Neural progenitor cell (in vitro differentiated cells): ENCODE measurements at regions not wholly inside any gene's neighbourhood (a gene's known extent, or its start where the extent isn't known, plus 50 kb on each side); places are given as distances from the start of the nearest gene placed in this dataset.

ENCODE experiments used
- DNase-seq: peaks from one replicate; pipeline ENCODE4 v3.0.0-alpha.2; 2016; ENCODE audit warnings: low spot score
- H2AFZ ChIP-seq: fragments of 200-600 bp; sonication (generic); replicated peaks from 2 replicates; pipeline ENCODE4 v1.6.1; 2016; ENCODE audit warnings: antibody characterized with exemption
- H3F3A ChIP-seq: fragments of 200-600 bp; sonication (generic); 2 replicates; pipeline ENCODE4 v1.6.1; 2016; ENCODE audit warnings: antibody characterized with exemption, low read depth
- H3K27ac ChIP-seq: fragments of 200-600 bp; sonication (generic); 2 replicates; pipeline ENCODE4 v1.5.1; 2016; ENCODE audit warnings: mild to moderate bottlenecking
- H3K27me3 ChIP-seq: fragments of 200-600 bp; sonication (generic); 2 replicates; pipeline ENCODE4 v1.6.1; 2016; ENCODE audit warnings: mild to moderate bottlenecking, moderate library complexity
- H3K36me3 ChIP-seq: fragments of 200-600 bp; sonication (generic); 2 replicates; pipeline ENCODE4 v1.5.1; 2016
- H3K4me1 ChIP-seq: fragments of 200-600 bp; sonication (generic); 2 replicates; pipeline ENCODE4 v1.6.1; 2016; ENCODE audit warnings: mixed run types
- H3K4me2 ChIP-seq: fragments of 200-600 bp; sonication (generic); 2 replicates; pipeline ENCODE4 v1.6.1; 2016
- H3K4me3 ChIP-seq: fragments of 200-600 bp; sonication (generic); 2 replicates; pipeline ENCODE4 v1.5.1; 2016
- H3K79me2 ChIP-seq: fragments of 200-600 bp; sonication (generic); 2 replicates; pipeline ENCODE4 v1.6.1; 2016; ENCODE audit warnings: low read depth
- H3K9ac ChIP-seq: fragments of 200-600 bp; sonication (generic); 2 replicates; pipeline ENCODE4 v1.6.1; 2016
- H3K9me3 ChIP-seq: fragments of 200-600 bp; sonication (generic); 2 replicates; pipeline ENCODE4 v1.5.1; 2016; ENCODE audit warnings: low read depth
- H4K20me1 ChIP-seq: fragments of 200-600 bp; sonication (generic); 2 replicates; pipeline ENCODE4 v1.6.1; 2016; ENCODE audit warnings: low read depth
- H3K27ac Mint-ChIP-seq: 3 replicates; pipeline ENCODE4 v1.8.0; 2021; ENCODE audit warnings: mixed read lengths
- H3K27me3 Mint-ChIP-seq: 2 replicates; pipeline ENCODE4 v1.8.0; 2022; ENCODE audit warnings: low read depth, mild to moderate bottlenecking, inconsistent platforms, moderate library complexity, mixed read lengths; ENCODE audit not compliant: insufficient read depth
- H3K36me3 Mint-ChIP-seq: 3 replicates; pipeline ENCODE4 v1.8.0; 2021; ENCODE audit warnings: mixed read lengths
- H3K4me1 Mint-ChIP-seq: 3 replicates; pipeline ENCODE4 v1.8.0; 2021; ENCODE audit warnings: mixed read lengths
- H3K4me3 Mint-ChIP-seq: 3 replicates; pipeline ENCODE4 v1.8.0; 2021; ENCODE audit warnings: mild to moderate bottlenecking, moderate library complexity, mixed read lengths
- H3K9me3 Mint-ChIP-seq: 3 replicates; pipeline ENCODE4 v1.8.0; 2020; ENCODE audit warnings: mixed read lengths
- CTCF ChIP-seq: fragments of 200-600 bp; sonication (generic); IDR thresholded peaks from 2 replicates; pipeline ENCODE4 v1.5.1; 2017; ENCODE audit warnings: antibody characterized with exemption, mild to moderate bottlenecking
- EZH2 ChIP-seq: fragments of 200-600 bp; sonication (generic); IDR thresholded peaks from 2 replicates; pipeline ENCODE4 v1.6.1; 2017; ENCODE audit warnings: antibody characterized with exemption, mild to moderate bottlenecking, moderate library complexity
- EZH2phosphoT487 ChIP-seq: fragments of 200-600 bp; sonication (generic); IDR thresholded peaks from 2 replicates; pipeline ENCODE4 v1.6.1; 2017; ENCODE audit warnings: antibody characterized with exemption

- H3K9me3 ChIP-seq = no peaks in the 10 kb centered on the region
- TF ChIP-seq EZH2 = no peak
- no peak for TF ChIP-seq EZH2phosphoT487
- TF ChIP-seq CTCF = no peak
- H3K9me3 Mint-ChIP-seq = peaks cover 6% of the 10 kb centered on the region
- peaks cover 3% of the 10 kb centered on the region for H3K36me3 Mint-ChIP-seq
- H4K20me1 ChIP-seq = no peaks in the 10 kb centered on the region
- no peak overlapping the region for H3K9ac ChIP-seq
- no peak overlapping the region for H3K27ac ChIP-seq
- H3K4me3 ChIP-seq = no peak overlapping the region
- peaks cover 30% of the 10 kb centered on the region for H3K4me1 ChIP-seq
- H3K27me3 Mint-ChIP-seq = no peaks in the 10 kb centered on the region
- no peaks in the 10 kb centered on the region for H3K27me3 ChIP-seq
- no peak overlapping the region for H2AFZ ChIP-seq
- no peak overlapping the region for H3K27ac Mint-ChIP-seq
- peaks cover 39% of the 10 kb centered on the region for H3K4me1 Mint-ChIP-seq
- no peaks in the 10 kb centered on the region for H3K36me3 ChIP-seq
- no peak overlapping the region for H3K4me2 ChIP-seq
- no peaks in the 10 kb centered on the region for H3F3A ChIP-seq
- no peaks in the 10 kb centered on the region for H3K79me2 ChIP-seq
- no peak for DNase-seq
- no peak overlapping the region for H3K4me3 Mint-ChIP-seq
Observed at GRCh38 chr2:136171223-136171622, 53.3 kb upstream of the CXCR4 start.

GRCh38 chr2:136168720-136169119 lies 50.8 kb upstream of the CXCR4 start:
- H3K4me1 ChIP-seq = peaks cover 27% of the 10 kb centered on the region
- Mint-ChIP-seq H3K4me3 (no peak overlapping the region), H3K9me3 (peaks cover 2% of the 10 kb centered on the region), H3K27me3 (peaks cover 2% of the 10 kb centered on the region), H3K27ac (no peak overlapping the region), H3K36me3 (no peaks in the 10 kb centered on the region), H3K4me1 (peaks cover 42% of the 10 kb centered on the region)
- H2AFZ ChIP-seq = no peak overlapping the region
- peaks cover 7% of the 10 kb centered on the region for H3F3A ChIP-seq
- no peak for TF ChIP-seq EZH2
- no peaks in the 10 kb centered on the region for H3K27me3 ChIP-seq
- H3K36me3 ChIP-seq = no peaks in the 10 kb centered on the region
- no peak overlapping the region for H3K27ac ChIP-seq
- H3K4me3 ChIP-seq = no peak overlapping the region
- peak; percentile 48 for DNase-seq
- H3K4me2 ChIP-seq = peak overlapping the region; percentile 50
- H3K9me3 ChIP-seq = no peaks in the 10 kb centered on the region
- no peaks in the 10 kb centered on the region for H4K20me1 ChIP-seq
- H3K9ac ChIP-seq = no peak overlapping the region
- H3K79me2 ChIP-seq = no peaks in the 10 kb centered on the region

GRCh38 chr2:136167721-136168475 lies 49.9 kb upstream of the CXCR4 start:
- H3K4me2 ChIP-seq = peak overlapping the region; percentile 50
- H3K9me3 Mint-ChIP-seq = peaks cover 5% of the 10 kb centered on the region
- no peak overlapping the region for H3K4me3 ChIP-seq
- DNase-seq = no peak
- no peak overlapping the region for H3K27ac ChIP-seq
- no peak overlapping the region for H3K9ac ChIP-seq
- H3K4me1 ChIP-seq = peaks cover 28% of the 10 kb centered on the region
- no peak overlapping the region for H3K4me3 Mint-ChIP-seq
- peaks cover 7% of the 10 kb centered on the region for H3F3A ChIP-seq
- H2AFZ ChIP-seq = no peak overlapping the region
- no peaks in the 10 kb centered on the region for H3K36me3 Mint-ChIP-seq
- no peaks in the 10 kb centered on the region for H3K9me3 ChIP-seq
- TF ChIP-seq EZH2phosphoT487 (no peak), EZH2 (no peak), CTCF (no peak)
- no peaks in the 10 kb centered on the region for H4K20me1 ChIP-seq
- peaks cover 36% of the 10 kb centered on the region for H3K4me1 Mint-ChIP-seq
- no peaks in the 10 kb centered on the region for H3K36me3 ChIP-seq
- peak overlapping the region; percentile 14 for H3K27ac Mint-ChIP-seq
- H3K27me3 Mint-ChIP-seq = peaks cover 2% of the 10 kb centered on the region
- H3K27me3 ChIP-seq = no peaks in the 10 kb centered on the region
- no peaks in the 10 kb centered on the region for H3K79me2 ChIP-seq
